ENCODE measurements at regions not wholly inside any gene's neighbourhood (a gene's known extent, or its start where the extent isn't known, plus 50 kb on each side); places are given as distances from the start of the nearest gene placed in this dataset.

DNA sequence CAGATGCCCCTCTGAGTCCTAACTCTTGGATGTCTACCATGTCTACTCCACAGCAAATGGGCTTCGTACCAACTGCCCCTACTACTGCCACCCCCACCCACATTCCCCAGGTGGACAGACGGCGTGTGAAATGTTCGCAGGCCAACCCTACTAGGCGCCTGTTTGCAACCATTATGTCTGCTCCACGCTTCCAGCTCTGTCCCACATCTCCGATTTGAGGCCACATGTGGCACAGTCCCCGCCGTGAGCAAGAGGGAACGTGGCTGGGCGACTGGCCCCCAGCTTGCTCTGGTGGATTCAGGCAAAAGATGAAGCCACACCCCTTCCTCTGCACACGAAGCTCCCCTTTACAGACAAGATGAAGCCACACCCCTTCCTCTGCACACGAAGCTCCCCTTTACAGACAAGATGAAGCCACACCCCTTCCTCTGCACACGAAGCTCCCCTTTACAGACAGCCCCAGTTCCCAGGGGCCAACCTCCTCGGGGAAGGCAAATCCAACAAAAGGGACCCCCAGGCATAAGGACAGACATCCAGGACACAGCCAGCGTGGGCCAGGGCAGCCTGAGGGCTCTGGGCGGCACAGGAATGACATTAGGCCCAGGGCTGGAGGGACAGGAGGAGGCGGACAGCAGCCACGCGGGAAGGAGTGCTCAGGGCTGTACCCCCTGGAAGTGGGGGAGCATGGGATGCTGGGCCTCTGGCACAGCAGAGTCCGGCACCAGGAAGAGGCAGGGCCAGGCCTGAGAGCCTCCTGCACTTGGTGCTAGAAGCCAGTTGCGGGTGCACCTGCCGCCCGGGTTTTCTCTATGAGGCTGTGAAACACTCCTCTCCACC, 106.2 kb downstream of the SHANK2 start:
- H3K36me3 ChIP-seq (ENCODE audit: low read length) = no peaks in the 10 kb centered on the region
- no peak overlapping the region for H3K4me2 ChIP-seq (ENCODE audit: low read depth, low read length, poor library complexity, severe bottlenecking)
- no peaks in the 10 kb centered on the region for H3K9me2 ChIP-seq (replicated peaks; ENCODE audit: insufficient read depth, low read length)
- H3K27ac ChIP-seq (ENCODE audit: low read depth, low read length) = no peak overlapping the region
- H3F3A ChIP-seq (ENCODE audit: insufficient read depth) = no peaks in the 10 kb centered on the region
- H3K79me2 ChIP-seq (ENCODE audit: insufficient read depth, low read length) = no peaks in the 10 kb centered on the region
- no peak overlapping the region for H3K4me3 ChIP-seq (ENCODE audit: insufficient read depth, low read length, poor library complexity, severe bottlenecking)
- no peaks in the 10 kb centered on the region for H4K20me1 ChIP-seq (ENCODE audit: low read depth, low read length)
- H3K9ac ChIP-seq (ENCODE audit: low read length) = no peak overlapping the region
- TF ChIP-seq, protein P1, sequence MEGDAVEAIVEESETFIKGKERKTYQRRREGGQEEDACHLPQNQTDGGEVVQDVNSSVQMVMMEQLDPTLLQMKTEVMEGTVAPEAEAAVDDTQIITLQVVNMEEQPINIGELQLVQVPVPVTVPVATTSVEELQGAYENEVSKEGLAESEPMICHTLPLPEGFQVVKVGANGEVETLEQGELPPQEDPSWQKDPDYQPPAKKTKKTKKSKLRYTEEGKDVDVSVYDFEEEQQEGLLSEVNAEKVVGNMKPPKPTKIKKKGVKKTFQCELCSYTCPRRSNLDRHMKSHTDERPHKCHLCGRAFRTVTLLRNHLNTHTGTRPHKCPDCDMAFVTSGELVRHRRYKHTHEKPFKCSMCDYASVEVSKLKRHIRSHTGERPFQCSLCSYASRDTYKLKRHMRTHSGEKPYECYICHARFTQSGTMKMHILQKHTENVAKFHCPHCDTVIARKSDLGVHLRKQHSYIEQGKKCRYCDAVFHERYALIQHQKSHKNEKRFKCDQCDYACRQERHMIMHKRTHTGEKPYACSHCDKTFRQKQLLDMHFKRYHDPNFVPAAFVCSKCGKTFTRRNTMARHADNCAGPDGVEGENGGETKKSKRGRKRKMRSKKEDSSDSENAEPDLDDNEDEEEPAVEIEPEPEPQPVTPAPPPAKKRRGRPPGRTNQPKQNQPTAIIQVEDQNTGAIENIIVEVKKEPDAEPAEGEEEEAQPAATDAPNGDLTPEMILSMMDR (IDR thresholded peaks at IDR 0.05; ENCODE audit: insufficient read depth, low read length, poor library complexity, severe bottlenecking) = no peak
- H2AFZ ChIP-seq (ENCODE audit: low read depth, low read length, severe bottlenecking) = no peak overlapping the region
- no peaks in the 10 kb centered on the region for H3K27me3 ChIP-seq (ENCODE audit: low read length)
- no peaks in the 10 kb centered on the region for H3K9me3 ChIP-seq (ENCODE audit: insufficient read depth, low read length)

DNA sequence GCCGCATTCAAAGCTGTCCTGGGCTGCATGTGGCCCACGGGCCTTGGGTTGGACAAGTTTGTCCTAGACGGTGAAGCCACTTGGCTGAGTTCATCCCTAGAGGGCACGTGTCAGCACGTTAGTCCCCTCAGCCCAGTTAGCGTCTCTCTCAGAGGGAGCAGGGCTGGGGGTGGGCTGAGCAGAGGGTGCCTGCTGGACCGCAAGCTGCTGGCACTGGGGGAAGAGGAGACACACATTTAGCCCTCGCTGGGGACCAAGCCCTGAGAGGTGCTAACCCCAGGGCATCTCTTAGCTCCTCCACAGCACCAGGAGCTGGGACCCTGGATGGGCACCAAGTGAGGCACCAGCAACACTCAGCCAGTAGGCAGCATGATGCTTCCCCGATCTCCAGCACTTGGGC, 107.0 kb downstream of the SHANK2 start:
- H3K36me3 ChIP-seq (ENCODE audit: low read length) = no peaks in the 10 kb centered on the region
- TF ChIP-seq, protein P1 (IDR thresholded peaks at IDR 0.05; ENCODE audit: insufficient read depth, low read length, poor library complexity, severe bottlenecking) = no peak
- TF ChIP-seq EZH2phosphoT487 (conservative IDR thresholded peaks at IDR 0.05; ENCODE audit: low read length) = no peak

GRCh38 chr11:71144736-71145135, 107.6 kb downstream of the SHANK2 start:
- H3K79me2 ChIP-seq (ENCODE audit: insufficient read depth, low read length) = no peaks in the 10 kb centered on the region
- no peaks in the 10 kb centered on the region for H3F3A ChIP-seq (ENCODE audit: insufficient read depth)
- no peak overlapping the region for H3K4me2 ChIP-seq (ENCODE audit: low read depth, low read length, poor library complexity, severe bottlenecking)
- no peaks in the 10 kb centered on the region for H3K27me3 ChIP-seq (ENCODE audit: low read length)
- H4K20me1 ChIP-seq (ENCODE audit: low read depth, low read length) = no peaks in the 10 kb centered on the region
- H3K9me2 ChIP-seq (replicated peaks; ENCODE audit: insufficient read depth, low read length) = no peaks in the 10 kb centered on the region
- no peak overlapping the region for H3K4me3 ChIP-seq (ENCODE audit: insufficient read depth, low read length, poor library complexity, severe bottlenecking)
- H3K9me3 ChIP-seq (ENCODE audit: insufficient read depth, low read length) = no peaks in the 10 kb centered on the region
- H3K9ac ChIP-seq (ENCODE audit: low read length) = no peak overlapping the region
- H2AFZ ChIP-seq (ENCODE audit: low read depth, low read length, severe bottlenecking) = no peak overlapping the region
- no peak overlapping the region for H3K27ac ChIP-seq (ENCODE audit: low read depth, low read length)
- H3K36me3 ChIP-seq (ENCODE audit: low read length) = no peaks in the 10 kb centered on the region
- TF ChIP-seq, protein P1 (IDR thresholded peaks at IDR 0.05; ENCODE audit: insufficient read depth, low read length, poor library complexity, severe bottlenecking) = no peak
- no peak for TF ChIP-seq EZH2phosphoT487 (conservative IDR thresholded peaks at IDR 0.05; ENCODE audit: low read length)

More for the DNA sequence above, 107.0 kb downstream of the SHANK2 start:
- Histone ChIP-seq H3K27ac (ENCODE audit: low read depth, low read length) (no peak overlapping the region), H4K20me1 (ENCODE audit: low read depth, low read length) (no peaks in the 10 kb centered on the region), H3K9me3 (ENCODE audit: insufficient read depth, low read length) (no peaks in the 10 kb centered on the region), H3K4me2 (ENCODE audit: low read depth, low read length, poor library complexity, severe bottlenecking) (no peak overlapping the region), H3K9ac (ENCODE audit: low read length) (no peak overlapping the region), H3K27me3 (ENCODE audit: low read length) (no peaks in the 10 kb centered on the region), H3K9me2 (replicated peaks; ENCODE audit: insufficient read depth, low read length) (no peaks in the 10 kb centered on the region), H3F3A (ENCODE audit: insufficient read depth) (no peaks in the 10 kb centered on the region), H3K4me3 (ENCODE audit: insufficient read depth, low read length, poor library complexity, severe bottlenecking) (no peak overlapping the region), H3K79me2 (ENCODE audit: insufficient read depth, low read length) (no peaks in the 10 kb centered on the region), H2AFZ (ENCODE audit: low read depth, low read length, severe bottlenecking) (no peak overlapping the region)
